Peyer's patch (tissue), 4 donors: ENCODE measurements at regions not wholly inside any gene's neighbourhood (a gene's known extent, or its start where the extent isn't known, plus 50 kb on each side); places are given as distances from the start of the nearest gene placed in this dataset.

ENCODE experiments used
- CTCF ChIP-seq, 6 experiments: fragments of 450-650 bp in 4 of 6; fragments of 200-600 bp in 2 of 6; sonication (generic) in 1 of 6; IDR thresholded peaks; one replicate each; pipeline ENCODE4 v1.5.1; 2017 to 2019; ENCODE audit warnings: antibody characterized with exemption in 6 of 6, mild to moderate bottlenecking in 3 of 6, moderate library complexity in 1 of 6
- POLR2A ChIP-seq, 2 donors: fragments of 450-650 bp; IDR thresholded peaks; one replicate each; pipeline ENCODE4 v1.5.1; 2017; ENCODE audit warnings: antibody characterized with exemption in 2 of 2, mild to moderate bottlenecking in 2 of 2, moderate library complexity in 2 of 2

- no peak for TF ChIP-seq CTCF (IDR thresholded peaks at IDR 0.05)
- no peak for TF ChIP-seq POLR2A (IDR thresholded peaks at IDR 0.05)
These were observed 186.6 kb upstream of the RMST start for GRCh38 chr12:97275728-97276590.
